HG02981 (cell line): ENCODE measurements at regions not wholly inside any gene's neighbourhood (a gene's known extent, or its start where the extent isn't known, plus 50 kb on each side); places are given as distances from the start of the nearest gene placed in this dataset.

Experiments
- ATAC-seq: cut with Tn5 transposase; IDR thresholded peaks from one replicate; pipeline ENCODE4 v1.9.1; 2021; ENCODE audit warnings: mild to moderate bottlenecking, moderate library complexity; ENCODE audit not compliant: unreplicated experiment

- no peak for ATAC-seq
These were observed 249.0 kb upstream of the TANK start for GRCh38 chr2:160911258-160911657.

- ATAC-seq: no peak
These were observed 248.0 kb upstream of the TANK start for GRCh38 chr2:160912276-160912675.

- ATAC-seq: no peak
These were observed 246.9 kb upstream of the TANK start for GRCh38 chr2:160913323-160913722.

- no peak for ATAC-seq
These were observed 246.0 kb upstream of the TANK start for GRCh38 chr2:160914217-160914616.

- ATAC-seq: no peak
These were observed 243.9 kb upstream of the TANK start for GRCh38 chr2:160916300-160916699.

- ATAC-seq: no peak
These were observed 242.4 kb upstream of the TANK start for GRCh38 chr2:160917850-160918249.

GRCh38 chr2:160918258-160918657 lies 242.0 kb upstream of the TANK start:
- no peak for ATAC-seq

- ATAC-seq: no peak
These were observed 241.2 kb upstream of the TANK start for GRCh38 chr2:160918906-160919503.

GRCh38 chr2:160920061-160920460 lies 240.2 kb upstream of the TANK start:
- ATAC-seq: no peak

- no peak for ATAC-seq
These were observed 239.4 kb upstream of the TANK start for GRCh38 chr2:160920791-160921303.

GRCh38 chr2:160921386-160921964 lies 238.8 kb upstream of the TANK start:
- no peak for ATAC-seq

- no peak for ATAC-seq
These were observed 235.3 kb upstream of the TANK start for GRCh38 chr2:160924936-160925353.

GRCh38 chr2:160925956-160926355 lies 234.3 kb upstream of the TANK start:
- no peak for ATAC-seq

GRCh38 chr2:160927324-160927723 lies 232.9 kb upstream of the TANK start:
- no peak for ATAC-seq

- ATAC-seq: no peak
These were observed 231.3 kb upstream of the TANK start for GRCh38 chr2:160928854-160929301.

- ATAC-seq: no peak
These were observed 228.7 kb upstream of the TANK start for GRCh38 chr2:160931531-160931930.

- no peak for ATAC-seq
These were observed 227.3 kb upstream of the TANK start for GRCh38 chr2:160932960-160933359.

- ATAC-seq: no peak
These were observed 226.0 kb upstream of the TANK start for GRCh38 chr2:160934263-160934662.

GRCh38 chr2:160934991-160935390 lies 225.2 kb upstream of the TANK start:
- ATAC-seq: no peak

- no peak for ATAC-seq
These were observed 224.0 kb upstream of the TANK start for GRCh38 chr2:160936044-160936806.

- ATAC-seq: no peak
These were observed 220.0 kb upstream of the TANK start for GRCh38 chr2:160940271-160940670.

GRCh38 chr2:160940699-160941098 lies 219.5 kb upstream of the TANK start:
- ATAC-seq: no peak
